HFFc6 (cell line): ENCODE measurements at regions not wholly inside any gene's neighbourhood (a gene's known extent, or its start where the extent isn't known, plus 50 kb on each side); places are given as distances from the start of the nearest gene placed in this dataset.

ENCODE experiments used
- DNase-seq: peaks from one replicate; pipeline ENCODE4 v3.0.0-alpha.2; 2018
- H3K27ac Mint-ChIP-seq: 2 replicates; pipeline ENCODE4 v1.8.0; 2020; ENCODE audit warnings: mild to moderate bottlenecking, mixed read lengths
- H3K27me3 Mint-ChIP-seq: 2 replicates; pipeline ENCODE4 v1.8.0; 2021; ENCODE audit warnings: mild to moderate bottlenecking, moderate library complexity, mixed read lengths; ENCODE audit not compliant: insufficient read depth
- H3K36me3 Mint-ChIP-seq: 2 replicates; pipeline ENCODE4 v1.8.0; 2021; ENCODE audit warnings: low read depth, mixed read lengths
- H3K4me1 Mint-ChIP-seq: 2 replicates; pipeline ENCODE4 v1.8.0; 2020; ENCODE audit warnings: low read depth, mixed read lengths
- H3K4me3 Mint-ChIP-seq: 2 replicates; pipeline ENCODE4 v1.8.0; 2020; ENCODE audit warnings: mild to moderate bottlenecking, moderate library complexity, mixed read lengths
- H3K9me3 Mint-ChIP-seq: 2 replicates; pipeline ENCODE4 v1.8.0; 2020; ENCODE audit warnings: mild to moderate bottlenecking, mixed read lengths
- TF ChIP-seq, protein P1 (sequence below): fragments of 200-600 bp; sonication (generic); IDR thresholded peaks from 2 replicates; pipeline ENCODE4 v1.5.0; 2021; ENCODE audit warnings: antibody characterized with exemption, mild to moderate bottlenecking

DNA sequence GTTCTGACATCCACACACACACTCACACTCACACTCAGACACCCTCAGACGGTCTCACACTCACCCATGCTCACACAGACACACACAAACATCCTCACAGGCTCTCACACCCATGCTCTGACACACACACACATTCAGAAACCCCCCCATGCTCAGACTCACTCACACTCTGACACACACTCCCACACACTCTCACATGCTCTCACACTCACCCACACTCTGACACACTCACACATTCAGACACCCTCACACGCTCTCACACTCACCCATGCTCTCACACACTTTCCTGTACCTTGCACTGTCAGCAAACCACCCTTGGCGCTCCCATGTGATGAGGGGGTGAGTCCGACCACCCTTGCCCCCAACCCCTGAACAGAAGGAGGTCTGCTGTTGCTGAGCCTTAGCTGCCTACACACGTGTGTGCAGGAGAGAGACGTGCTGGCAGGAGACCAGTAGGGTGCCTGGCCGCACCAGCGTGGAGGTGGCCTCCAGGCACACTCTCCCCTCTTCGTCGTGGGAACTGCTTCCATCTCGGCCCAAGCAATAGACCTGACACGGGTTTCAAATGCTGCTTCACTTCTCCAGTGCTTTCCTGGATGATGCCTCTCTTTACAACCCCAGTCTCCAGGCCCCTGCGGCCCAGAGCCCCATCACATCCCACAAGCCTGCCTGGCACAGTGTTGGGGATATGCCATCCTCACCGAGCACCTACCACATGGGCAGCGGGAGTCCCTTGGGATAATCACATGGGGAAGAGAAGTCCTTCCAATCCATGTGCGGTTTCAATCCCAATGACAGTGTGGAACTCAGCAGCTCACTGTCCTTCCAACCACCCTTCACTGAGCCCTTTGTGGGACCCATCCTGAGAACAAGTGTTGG lies 267.8 kb upstream of the FOXF1 start:
- H3K4me1 Mint-ChIP-seq, result peaks cover 4% of the 10 kb centered on the region; the same call in 1 of the 2 replicates

DNA sequence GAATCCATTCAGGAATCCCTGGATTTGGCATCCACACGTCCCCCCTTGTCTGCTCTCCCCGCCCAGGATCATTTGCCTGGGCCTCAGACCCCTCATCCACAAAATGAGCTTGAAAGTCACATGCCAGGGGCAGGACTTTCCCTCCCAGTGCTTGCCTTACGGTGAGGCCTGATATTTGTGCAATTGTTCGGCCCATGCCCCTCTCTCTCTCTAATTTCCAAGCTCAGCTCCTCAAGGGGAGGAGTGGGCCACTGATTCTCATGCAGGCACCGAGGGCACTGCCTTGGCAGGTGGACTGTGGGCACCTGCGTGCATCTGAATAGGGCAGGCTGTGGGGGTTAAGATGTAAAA lies 267.2 kb upstream of the FOXF1 start:
- Mint-ChIP-seq H3K4me1 (peaks cover 4% of the 10 kb centered on the region; the same call in 1 of the 2 replicates), H3K4me3 (no peak overlapping the region), H3K36me3 (no peaks in the 10 kb centered on the region), H3K9me3 (no peaks in the 10 kb centered on the region), H3K27me3 (peaks cover 62% of the 10 kb centered on the region), H3K27ac (no peak overlapping the region)
- DNase-seq, result no peak
- TF ChIP-seq, protein P1, sequence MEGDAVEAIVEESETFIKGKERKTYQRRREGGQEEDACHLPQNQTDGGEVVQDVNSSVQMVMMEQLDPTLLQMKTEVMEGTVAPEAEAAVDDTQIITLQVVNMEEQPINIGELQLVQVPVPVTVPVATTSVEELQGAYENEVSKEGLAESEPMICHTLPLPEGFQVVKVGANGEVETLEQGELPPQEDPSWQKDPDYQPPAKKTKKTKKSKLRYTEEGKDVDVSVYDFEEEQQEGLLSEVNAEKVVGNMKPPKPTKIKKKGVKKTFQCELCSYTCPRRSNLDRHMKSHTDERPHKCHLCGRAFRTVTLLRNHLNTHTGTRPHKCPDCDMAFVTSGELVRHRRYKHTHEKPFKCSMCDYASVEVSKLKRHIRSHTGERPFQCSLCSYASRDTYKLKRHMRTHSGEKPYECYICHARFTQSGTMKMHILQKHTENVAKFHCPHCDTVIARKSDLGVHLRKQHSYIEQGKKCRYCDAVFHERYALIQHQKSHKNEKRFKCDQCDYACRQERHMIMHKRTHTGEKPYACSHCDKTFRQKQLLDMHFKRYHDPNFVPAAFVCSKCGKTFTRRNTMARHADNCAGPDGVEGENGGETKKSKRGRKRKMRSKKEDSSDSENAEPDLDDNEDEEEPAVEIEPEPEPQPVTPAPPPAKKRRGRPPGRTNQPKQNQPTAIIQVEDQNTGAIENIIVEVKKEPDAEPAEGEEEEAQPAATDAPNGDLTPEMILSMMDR, result no peak

More for the DNA sequence above, 267.8 kb upstream of the FOXF1 start:
- H3K27ac Mint-ChIP-seq, result no peak overlapping the region
- no peak overlapping the region for H3K4me3 Mint-ChIP-seq
- H3K9me3 Mint-ChIP-seq, result no peaks in the 10 kb centered on the region
- no peak for DNase-seq
- peaks cover 57% of the 10 kb centered on the region for H3K27me3 Mint-ChIP-seq
- TF ChIP-seq, protein P1, result no peak
- no peaks in the 10 kb centered on the region for H3K36me3 Mint-ChIP-seq

DNA sequence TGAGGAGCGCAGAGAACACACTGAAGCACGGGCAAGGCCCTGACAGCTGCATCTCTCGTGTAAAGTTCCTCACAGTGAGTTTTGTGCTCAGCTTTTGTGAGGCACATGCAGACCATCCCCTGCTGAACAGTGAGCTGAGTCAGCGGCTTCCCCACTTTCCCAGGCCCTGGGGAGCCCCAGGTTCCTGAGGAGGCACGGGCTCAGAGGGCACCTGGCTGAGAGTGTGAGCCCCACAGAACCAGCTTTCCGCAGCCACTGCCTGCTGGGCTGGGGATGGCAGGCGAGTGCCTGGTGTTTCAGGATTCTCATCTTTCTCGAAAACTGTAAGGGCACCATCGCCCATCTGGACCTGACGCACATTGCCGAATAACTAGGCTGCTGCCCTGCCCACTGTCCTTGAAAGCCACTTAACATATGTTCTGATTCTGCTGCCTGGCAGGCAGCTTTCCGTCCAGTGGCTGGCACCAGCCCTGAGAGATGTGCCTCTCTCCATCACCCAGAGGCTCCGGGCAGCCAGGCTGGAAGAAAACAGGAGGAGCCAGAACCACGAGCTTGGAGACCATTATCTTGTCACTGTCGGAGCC lies 266.7 kb upstream of the FOXF1 start:
- Mint-ChIP-seq H3K36me3 (no peaks in the 10 kb centered on the region), H3K4me3 (no peak overlapping the region), H3K27ac (no peak overlapping the region), H3K27me3 (peaks cover 64% of the 10 kb centered on the region), H3K9me3 (no peaks in the 10 kb centered on the region), H3K4me1 (peaks cover 4% of the 10 kb centered on the region; the same call in 1 of the 2 replicates)
- TF ChIP-seq, protein P1, result no peak
- DNase-seq, result no peak

DNA sequence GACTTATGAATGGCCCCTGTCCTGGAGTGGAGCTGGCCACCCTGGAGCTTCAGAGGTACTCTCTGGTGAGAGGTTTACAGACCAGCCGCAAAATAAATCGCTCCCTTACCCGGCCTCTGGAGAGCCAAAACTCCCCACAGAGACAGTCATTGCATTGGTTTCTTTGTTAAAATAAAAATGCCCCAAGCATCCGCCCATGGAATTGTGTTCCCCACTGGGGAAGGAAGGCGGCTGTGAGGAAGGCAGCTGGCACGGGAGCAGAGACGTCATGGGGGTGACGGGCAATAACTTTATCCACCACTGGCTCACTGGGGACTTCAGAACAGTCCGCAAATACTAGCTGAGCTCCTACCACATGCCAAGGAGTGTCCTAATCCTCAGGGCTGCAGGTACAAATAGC lies 266.2 kb upstream of the FOXF1 start:
- TF ChIP-seq, protein P1, result no peak
- peaks cover 4% of the 10 kb centered on the region; the same call in 1 of the 2 replicates for H3K4me1 Mint-ChIP-seq
- no peaks in the 10 kb centered on the region for H3K36me3 Mint-ChIP-seq
- no peak overlapping the region for H3K4me3 Mint-ChIP-seq
- no peaks in the 10 kb centered on the region for H3K9me3 Mint-ChIP-seq
- DNase-seq, result no peak
- H3K27me3 Mint-ChIP-seq, result peaks cover 66% of the 10 kb centered on the region
- no peak overlapping the region for H3K27ac Mint-ChIP-seq

DNA sequence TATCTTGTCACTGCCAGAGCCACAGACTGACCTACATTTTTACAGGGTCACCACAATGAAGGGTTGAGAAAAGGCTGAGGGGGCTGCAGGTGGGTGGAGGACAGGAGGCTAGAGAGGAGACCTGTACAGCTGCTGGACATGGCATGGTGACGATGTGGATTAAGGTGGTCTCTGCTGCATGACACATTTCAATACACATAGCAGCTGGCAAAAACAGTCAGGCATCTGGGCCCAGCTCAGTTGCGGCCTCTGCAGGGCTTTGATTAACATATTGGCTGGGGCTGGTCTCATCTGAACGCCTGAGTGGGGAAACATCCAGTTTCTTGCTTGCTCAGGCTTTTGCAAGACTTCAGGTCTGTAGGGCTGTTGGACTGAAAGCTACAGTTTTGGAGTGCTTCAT lies 265.4 kb upstream of the FOXF1 start:
- no peak overlapping the region for H3K27ac Mint-ChIP-seq
- no peak for DNase-seq
- H3K4me3 Mint-ChIP-seq, result no peak overlapping the region
- peaks cover 64% of the 10 kb centered on the region for H3K27me3 Mint-ChIP-seq
- H3K36me3 Mint-ChIP-seq, result no peaks in the 10 kb centered on the region
- TF ChIP-seq, protein P1, result no peak
- H3K9me3 Mint-ChIP-seq, result no peaks in the 10 kb centered on the region
- H3K4me1 Mint-ChIP-seq, result peaks cover 4% of the 10 kb centered on the region; the same call in 1 of the 2 replicates
